ENCODE measurements at regions not wholly inside any gene's neighbourhood (a gene's known extent, or its start where the extent isn't known, plus 50 kb on each side); places are given as distances from the start of the nearest gene placed in this dataset.

DNA sequence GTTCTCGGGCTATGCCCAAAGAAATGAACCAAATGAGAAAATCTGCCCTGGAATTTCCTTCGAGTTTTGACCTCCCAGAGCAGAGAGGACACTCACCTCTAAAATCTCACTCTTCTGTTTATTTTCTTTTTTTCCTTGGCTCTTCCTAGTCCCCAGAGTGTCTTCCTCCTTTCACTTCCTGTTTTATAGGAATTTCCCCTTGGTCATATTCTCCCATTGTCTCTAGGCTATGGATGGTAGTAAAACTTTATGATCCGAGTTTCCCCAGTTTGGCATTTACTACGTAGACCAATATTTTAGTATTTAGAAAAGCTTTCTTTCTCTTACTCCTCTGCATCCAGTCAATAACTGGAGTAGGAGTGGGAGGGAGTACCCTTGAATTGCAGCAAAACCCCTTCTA lies 354.5 kb upstream of the ZNF608 start:
- no peaks in the 10 kb centered on the region for H3K4me1 ChIP-seq
- intact Hi-C loops (cut with DNase I; ENCODE audit: low total_unique reads): no loop called here
- no peak overlapping the region for H3K27ac ChIP-seq
- DNase-seq: no peak
- TF ChIP-seq POLR2A (IDR thresholded peaks at IDR 0.05): no peak
- TF ChIP-seq, protein P1, sequence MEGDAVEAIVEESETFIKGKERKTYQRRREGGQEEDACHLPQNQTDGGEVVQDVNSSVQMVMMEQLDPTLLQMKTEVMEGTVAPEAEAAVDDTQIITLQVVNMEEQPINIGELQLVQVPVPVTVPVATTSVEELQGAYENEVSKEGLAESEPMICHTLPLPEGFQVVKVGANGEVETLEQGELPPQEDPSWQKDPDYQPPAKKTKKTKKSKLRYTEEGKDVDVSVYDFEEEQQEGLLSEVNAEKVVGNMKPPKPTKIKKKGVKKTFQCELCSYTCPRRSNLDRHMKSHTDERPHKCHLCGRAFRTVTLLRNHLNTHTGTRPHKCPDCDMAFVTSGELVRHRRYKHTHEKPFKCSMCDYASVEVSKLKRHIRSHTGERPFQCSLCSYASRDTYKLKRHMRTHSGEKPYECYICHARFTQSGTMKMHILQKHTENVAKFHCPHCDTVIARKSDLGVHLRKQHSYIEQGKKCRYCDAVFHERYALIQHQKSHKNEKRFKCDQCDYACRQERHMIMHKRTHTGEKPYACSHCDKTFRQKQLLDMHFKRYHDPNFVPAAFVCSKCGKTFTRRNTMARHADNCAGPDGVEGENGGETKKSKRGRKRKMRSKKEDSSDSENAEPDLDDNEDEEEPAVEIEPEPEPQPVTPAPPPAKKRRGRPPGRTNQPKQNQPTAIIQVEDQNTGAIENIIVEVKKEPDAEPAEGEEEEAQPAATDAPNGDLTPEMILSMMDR (IDR thresholded peaks at IDR 0.05): no peak
- no peaks in the 10 kb centered on the region for H3K36me3 ChIP-seq
- H3K4me3 ChIP-seq: no peak overlapping the region
- no peaks in the 10 kb centered on the region for H3K9me3 ChIP-seq
- no peaks in the 10 kb centered on the region for H3K27me3 ChIP-seq

DNA sequence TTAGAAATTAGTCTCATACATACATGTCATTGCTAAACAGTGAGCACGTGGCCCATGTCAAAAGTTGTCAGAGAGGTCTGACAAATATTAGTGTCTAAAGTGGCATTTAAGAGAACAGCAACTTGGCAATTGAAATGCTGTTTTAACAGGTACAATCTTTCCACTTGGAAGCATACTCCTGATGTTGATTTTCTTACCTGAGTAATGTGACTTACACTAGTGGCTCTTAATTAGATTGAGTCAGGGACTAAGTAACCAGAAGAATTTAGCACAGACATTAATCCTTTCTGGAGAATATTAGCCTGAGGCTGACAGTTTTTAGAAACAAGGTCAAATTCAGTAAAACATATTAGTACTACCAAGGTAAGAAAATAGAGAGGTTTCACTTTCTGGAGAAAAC lies 357.0 kb upstream of the ZNF608 start:
- no peaks in the 10 kb centered on the region for H3K9me3 ChIP-seq

DNA sequence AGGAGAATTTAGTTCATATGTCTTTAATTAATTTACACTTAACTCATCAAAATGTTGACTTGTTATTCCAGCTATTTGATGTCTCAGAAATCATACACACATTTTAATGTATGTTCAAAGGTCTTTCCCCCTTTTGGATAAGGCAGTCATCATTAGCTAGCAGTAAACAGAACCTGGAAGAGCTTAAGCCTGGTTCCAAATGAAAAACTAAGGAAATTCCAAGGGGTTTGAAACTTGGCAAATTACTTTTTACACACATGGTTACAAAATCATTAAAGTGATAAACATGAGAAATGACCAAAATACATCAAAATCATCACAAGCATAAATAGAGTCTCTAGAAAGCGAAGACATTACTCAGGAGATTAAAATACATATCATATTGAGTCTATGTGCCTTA lies 359.8 kb upstream of the ZNF608 start:
- no peak for DNase-seq
- Histone ChIP-seq H3K27me3 (no peaks in the 10 kb centered on the region), H3K4me3 (no peak overlapping the region), H3K27ac (no peak overlapping the region), H3K9me3 (no peaks in the 10 kb centered on the region), H3K36me3 (no peaks in the 10 kb centered on the region), H3K4me1 (no peaks in the 10 kb centered on the region)
- TF ChIP-seq POLR2A (IDR thresholded peaks at IDR 0.05): no peak
- TF ChIP-seq, protein P1 (IDR thresholded peaks at IDR 0.05): no peak
- intact Hi-C loops (cut with DNase I; ENCODE audit: low total_unique reads): no loop called here

More for the DNA sequence above, 357.0 kb upstream of the ZNF608 start:
- intact Hi-C loops (cut with DNase I; ENCODE audit: low total_unique reads): no loop called here
- H3K4me1 ChIP-seq: no peaks in the 10 kb centered on the region
- H3K27me3 ChIP-seq: no peaks in the 10 kb centered on the region
- TF ChIP-seq, protein P1 (IDR thresholded peaks at IDR 0.05): no peak
- TF ChIP-seq POLR2A (IDR thresholded peaks at IDR 0.05): no peak
- DNase-seq: no peak
- H3K4me3 ChIP-seq: no peak overlapping the region
- H3K36me3 ChIP-seq: no peaks in the 10 kb centered on the region
- no peak overlapping the region for H3K27ac ChIP-seq

DNA sequence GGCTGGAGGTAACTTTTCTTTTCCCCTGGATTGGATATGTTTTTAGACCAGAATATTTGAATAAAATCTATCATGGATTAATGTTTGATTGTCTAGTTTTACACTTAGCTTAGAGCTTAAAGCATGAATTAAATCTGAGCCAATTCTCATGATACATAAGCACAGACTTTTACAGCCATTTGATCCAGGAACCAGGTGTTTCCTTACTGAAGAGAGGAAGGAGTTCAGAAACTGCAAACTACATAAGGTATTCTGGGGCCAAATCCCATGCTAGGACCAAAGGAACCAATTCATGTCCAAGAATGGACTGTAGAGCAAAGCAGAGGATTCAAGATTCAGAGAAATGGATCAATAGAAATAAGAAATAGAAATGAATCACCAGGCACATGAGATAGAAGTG lies 360.4 kb upstream of the ZNF608 start:
- Histone ChIP-seq H3K36me3 (no peaks in the 10 kb centered on the region), H3K4me1 (no peaks in the 10 kb centered on the region), H3K4me3 (no peak overlapping the region), H3K9me3 (no peaks in the 10 kb centered on the region), H3K27ac (no peak overlapping the region), H3K27me3 (no peaks in the 10 kb centered on the region)
- TF ChIP-seq, protein P1 (IDR thresholded peaks at IDR 0.05): no peak
- TF ChIP-seq POLR2A (IDR thresholded peaks at IDR 0.05): no peak
- intact Hi-C loops (cut with DNase I; ENCODE audit: low total_unique reads): no loop called here
- DNase-seq: no peak

DNA sequence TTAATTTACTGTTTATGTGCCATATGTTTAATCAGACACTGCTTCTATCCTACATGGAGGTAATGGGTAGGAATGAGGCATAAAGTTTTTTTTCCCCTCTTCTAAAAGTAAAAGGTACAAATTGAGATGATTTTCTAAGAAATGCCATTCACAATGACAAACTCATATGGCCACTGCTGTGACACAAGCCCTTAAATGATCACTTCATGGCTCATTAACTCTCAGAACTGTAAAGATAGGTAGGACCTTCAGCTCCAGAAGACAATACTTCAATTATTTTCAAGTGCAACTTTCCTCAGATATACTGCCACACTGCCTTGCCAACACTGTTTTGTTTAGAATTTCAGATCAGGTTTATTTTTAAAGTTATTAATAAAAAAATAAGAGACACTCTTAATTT lies 362.9 kb upstream of the ZNF608 start:
- Histone ChIP-seq H3K36me3 (no peaks in the 10 kb centered on the region), H3K9me3 (no peaks in the 10 kb centered on the region), H3K4me1 (no peaks in the 10 kb centered on the region), H3K27ac (no peak overlapping the region), H3K27me3 (no peaks in the 10 kb centered on the region), H3K4me3 (no peak overlapping the region)
- intact Hi-C loops (cut with DNase I; ENCODE audit: low total_unique reads): no loop called here
- DNase-seq: no peak
- TF ChIP-seq, protein P1 (IDR thresholded peaks at IDR 0.05): no peak
- no peak for TF ChIP-seq POLR2A (IDR thresholded peaks at IDR 0.05)
